GM21723 (cell line): ENCODE measurements at regions not wholly inside any gene's neighbourhood (a gene's known extent, or its start where the extent isn't known, plus 50 kb on each side); places are given as distances from the start of the nearest gene placed in this dataset.

Experiments
- ATAC-seq: cut with Tn5 transposase; IDR thresholded peaks from one replicate; pipeline ENCODE4 v1.9.1; 2021; ENCODE audit warnings: mild to moderate bottlenecking, moderate library complexity; ENCODE audit not compliant: unreplicated experiment

DNA sequence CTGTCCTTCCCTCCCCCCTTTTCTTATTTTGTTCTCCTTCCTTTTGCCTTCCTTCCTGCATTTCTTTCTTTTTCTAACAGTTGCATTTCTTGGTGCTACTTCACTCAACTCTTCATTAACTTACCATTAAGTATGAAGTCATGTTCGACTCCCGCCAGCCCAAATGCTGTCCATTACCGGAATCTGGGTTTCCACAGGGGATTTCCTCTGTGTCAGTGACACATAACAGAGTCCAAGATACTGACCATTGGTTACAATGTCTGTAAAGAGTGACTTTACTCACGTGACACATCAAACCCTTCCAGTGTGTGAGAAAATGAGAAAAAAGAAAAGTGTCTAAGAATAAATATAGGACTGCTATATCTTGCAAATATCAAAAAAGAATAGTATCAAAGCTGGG, 500.0 kb upstream of the FRG1 start:
- no peak for ATAC-seq

GRCh38 chr4:189443341-189443740, 497.3 kb upstream of the FRG1 start:
- no peak for ATAC-seq

- no peak for ATAC-seq
Measured at GRCh38 chr4:189445613-189446012, 495.1 kb upstream of the FRG1 start.

DNA sequence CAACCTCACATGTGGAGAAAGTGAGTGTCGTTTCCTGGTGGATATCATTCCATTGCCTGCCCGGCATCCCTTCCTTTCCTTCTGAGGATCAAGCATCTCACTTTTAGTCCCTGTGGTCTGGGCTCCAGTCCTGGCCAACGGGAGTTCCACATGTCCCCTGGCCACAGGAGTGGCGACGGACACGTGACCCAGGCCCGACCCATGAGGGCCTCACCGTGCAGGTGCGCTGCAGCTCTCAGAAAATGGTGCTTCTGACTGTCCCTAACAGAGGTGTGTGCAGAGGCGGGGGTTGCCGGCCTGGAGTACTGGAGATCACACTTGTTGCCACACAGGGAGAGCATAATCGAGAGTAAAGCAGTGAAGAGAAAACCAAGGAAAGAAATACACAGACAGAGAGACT, 476.9 kb upstream of the FRG1 start:
- ATAC-seq, result no peak

DNA sequence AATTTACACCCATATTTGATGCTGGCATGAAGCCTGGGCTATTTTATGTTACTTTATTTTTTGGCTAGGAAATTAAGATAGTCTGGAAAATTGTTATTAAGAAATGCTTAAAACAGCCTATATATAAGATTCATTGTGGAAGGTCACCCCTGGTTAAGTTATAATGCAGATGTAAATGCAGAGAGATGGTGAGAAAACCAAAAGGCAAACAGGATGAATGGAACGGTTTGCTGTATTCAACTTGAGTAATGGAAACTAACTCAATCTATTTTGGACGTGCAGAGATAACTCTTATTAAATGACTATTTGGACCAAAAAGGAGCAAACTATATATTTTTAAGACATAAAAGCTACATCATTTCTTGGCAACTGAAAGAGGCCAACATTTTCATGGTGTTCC, 446.3 kb upstream of the FRG1 start:
- ATAC-seq, result no peak

GRCh38 chr4:189497516-189497915, 443.2 kb upstream of the FRG1 start:
- ATAC-seq, result no peak

GRCh38 chr4:189497996-189498395, 442.7 kb upstream of the FRG1 start:
- no peak for ATAC-seq

DNA sequence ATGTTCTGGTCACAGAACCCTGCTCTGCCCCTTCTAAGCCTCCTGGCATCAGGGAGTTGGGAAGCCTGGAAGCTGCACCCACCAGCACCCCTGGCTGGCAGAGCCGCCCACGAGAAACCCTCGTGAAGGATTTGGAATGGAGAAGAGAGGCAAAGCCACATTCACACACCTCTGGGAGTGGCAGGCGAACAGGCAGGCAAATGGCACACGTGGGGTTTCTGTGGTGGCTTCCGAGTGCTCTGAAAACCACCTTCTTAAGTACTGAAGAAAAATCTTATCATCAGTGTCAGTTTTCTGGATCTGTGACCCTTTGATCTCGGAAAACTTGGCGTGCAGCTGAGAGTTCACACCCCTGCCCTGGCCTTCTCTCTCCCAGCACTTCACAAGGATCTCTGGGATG, 442.2 kb upstream of the FRG1 start:
- ATAC-seq, result no peak

DNA sequence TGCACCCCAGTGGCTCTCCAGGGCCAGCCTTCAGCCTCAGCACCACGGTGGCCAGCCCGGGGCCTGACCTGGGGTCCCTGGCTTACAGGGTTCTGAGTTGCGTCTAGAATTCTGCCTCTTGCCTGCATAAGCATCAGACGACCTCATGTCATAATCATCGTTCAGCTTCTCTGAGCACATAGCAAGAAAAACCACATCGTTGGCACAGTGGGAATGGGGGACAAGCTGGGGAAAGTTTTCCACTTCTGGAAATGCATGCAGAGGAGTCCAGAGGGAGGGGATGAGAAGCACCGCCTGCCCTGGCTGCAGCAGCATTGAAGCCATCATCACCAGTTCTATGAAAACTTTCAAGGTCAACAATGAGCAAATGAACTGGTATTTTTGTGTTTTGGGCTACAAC, 441.0 kb upstream of the FRG1 start:
- no peak for ATAC-seq

- ATAC-seq, result no peak
Measured at GRCh38 chr4:189500970-189501369, 439.7 kb upstream of the FRG1 start.

- ATAC-seq, result peak; percentile 87
Measured at GRCh38 chr4:189502841-189503435, 437.7 kb upstream of the FRG1 start.

DNA sequence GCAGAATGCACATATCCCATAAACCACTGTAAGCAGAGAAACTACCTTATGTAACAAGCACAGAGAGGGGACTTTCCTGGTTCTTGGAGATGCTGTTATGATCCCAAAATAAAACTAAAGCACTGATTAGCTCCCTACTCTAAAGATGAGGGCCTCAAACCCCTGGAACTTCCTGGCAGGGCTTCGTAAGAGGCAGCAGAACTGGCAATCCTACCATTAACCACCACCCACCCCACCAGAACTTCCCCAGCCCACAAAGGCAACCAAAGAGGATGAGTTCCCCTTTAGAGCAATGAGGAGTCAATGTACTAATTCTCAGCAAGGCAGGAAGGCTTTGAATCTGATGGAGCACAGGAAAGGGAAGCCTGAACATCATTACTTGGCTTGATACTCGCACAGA, 436.5 kb upstream of the FRG1 start:
- ATAC-seq, result no peak

DNA sequence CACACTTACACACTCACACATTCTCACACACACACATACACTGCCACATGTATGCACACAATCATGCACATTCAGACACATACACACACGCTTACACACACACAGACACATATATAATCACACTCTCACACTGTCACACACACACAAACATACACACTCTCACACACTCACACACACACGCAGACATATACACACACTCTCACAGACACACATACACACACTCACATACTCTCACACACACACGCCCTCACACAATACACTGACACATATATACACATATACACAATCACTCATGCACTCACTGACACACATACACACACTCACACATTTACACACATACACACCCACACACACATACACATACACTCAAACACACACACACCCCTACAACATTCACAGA, 435.3 kb upstream of the FRG1 start:
- no peak for ATAC-seq

- no peak for ATAC-seq
Measured at GRCh38 chr4:189506080-189506479, 434.6 kb upstream of the FRG1 start.

- no peak for ATAC-seq
Measured at GRCh38 chr4:189507060-189507459, 433.6 kb upstream of the FRG1 start.

- no peak for ATAC-seq
Measured at GRCh38 chr4:189510601-189511000, 430.1 kb upstream of the FRG1 start.

DNA sequence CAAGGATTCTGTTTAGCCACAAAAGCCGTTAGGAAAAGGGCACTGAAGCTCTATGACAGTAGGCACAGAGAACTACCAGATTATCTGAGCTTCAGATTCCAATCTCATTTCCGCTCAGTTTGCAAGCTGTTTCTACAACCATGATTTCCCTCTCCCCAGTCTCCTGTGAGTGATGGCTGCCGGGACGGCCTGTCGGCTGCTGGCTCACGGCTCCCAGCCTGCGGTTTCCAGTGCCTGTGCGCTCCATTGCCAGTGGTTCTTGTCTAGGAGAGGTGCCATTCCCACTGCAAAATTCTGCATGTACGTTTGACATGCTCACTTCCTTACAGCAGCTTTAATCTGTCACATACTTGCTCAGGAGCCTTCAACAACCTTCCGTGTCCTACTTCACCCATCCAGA, 429.1 kb upstream of the FRG1 start:
- no peak for ATAC-seq

DNA sequence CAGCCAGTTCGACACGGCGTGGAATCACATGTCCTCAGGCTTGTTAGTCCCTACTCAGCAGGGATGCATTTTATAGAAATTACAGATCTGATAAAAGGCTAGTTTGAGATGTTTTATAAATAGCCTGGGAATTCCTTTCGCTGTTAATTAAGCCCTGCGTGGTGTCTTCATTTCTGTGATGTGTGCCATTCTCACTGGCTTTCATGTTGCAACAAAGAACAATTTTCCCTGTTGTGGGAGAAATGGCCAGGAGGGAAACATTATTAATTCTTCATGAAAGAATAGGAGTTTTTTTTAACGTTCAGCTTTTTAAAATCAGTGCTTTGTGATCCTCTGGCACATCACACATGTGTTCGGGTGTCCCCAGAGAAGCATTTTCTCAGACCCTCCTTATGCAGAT, 427.3 kb upstream of the FRG1 start:
- no peak for ATAC-seq

GRCh38 chr4:189514209-189514608, 426.5 kb upstream of the FRG1 start:
- ATAC-seq, result no peak

DNA sequence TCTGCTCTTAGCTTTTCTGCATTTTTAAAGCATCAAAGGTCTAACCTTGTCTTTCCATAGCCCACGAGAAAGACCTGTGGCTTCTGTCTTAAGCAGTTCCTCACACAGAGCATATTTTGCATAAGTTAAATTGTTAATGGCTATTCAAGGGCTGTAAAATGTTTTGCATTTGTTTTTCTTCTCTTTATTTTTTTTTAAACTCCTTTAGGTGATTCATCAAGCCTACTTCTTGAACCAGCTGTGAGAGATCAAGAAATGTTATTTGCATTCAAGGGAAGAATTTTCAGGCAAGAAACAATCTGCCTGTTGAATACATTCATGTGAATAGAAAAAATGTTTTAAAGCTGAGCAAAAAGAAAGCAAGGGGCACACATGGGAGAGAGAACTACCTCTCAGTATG, 423.8 kb upstream of the FRG1 start:
- no peak for ATAC-seq

GRCh38 chr4:189519186-189519585, 421.5 kb upstream of the FRG1 start:
- ATAC-seq, result no peak

- ATAC-seq, result no peak
Measured at GRCh38 chr4:189525304-189525703, 415.4 kb upstream of the FRG1 start.

DNA sequence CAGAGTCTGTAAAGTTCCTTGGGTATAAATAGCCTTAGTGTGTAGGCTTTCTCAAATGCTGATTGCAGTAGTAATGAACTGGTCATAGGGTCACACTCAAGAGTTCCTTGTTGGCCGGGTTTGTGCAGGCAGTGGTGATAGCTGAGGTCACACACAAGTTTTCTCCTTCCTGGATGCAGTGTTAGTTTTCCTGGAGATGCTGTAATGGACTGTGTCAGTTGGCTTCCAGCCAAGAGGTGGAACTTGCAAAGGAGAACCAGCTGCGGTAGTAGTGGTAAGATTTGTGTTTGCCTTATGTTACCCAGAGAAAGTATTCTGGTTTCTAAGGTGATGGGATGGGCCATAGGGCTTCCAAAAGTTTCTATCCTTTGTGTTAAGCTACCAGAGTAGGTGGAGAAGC, 409.8 kb upstream of the FRG1 start:
- ATAC-seq, result no peak

DNA sequence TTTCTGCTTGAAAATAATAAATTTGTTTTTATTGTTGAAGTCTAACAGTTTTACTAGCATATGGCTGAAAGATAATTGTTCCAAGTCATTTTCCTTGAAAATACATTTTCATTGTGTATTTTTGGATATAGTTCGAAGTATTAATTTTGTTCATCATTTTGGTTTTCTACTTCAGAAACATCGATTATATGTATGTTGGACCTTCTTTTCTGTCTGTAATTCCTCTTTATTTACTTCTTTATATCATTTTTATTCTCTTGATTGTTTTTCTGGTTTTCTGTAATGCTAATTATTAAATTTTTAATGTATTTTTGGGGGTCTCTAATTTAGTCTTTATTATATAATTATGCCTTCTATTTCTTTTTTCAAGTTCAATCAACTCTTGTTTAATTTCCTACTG, 407.1 kb upstream of the FRG1 start:
- ATAC-seq, result no peak
